LNCAP (cell line): ENCODE measurements at regions not wholly inside any gene's neighbourhood (a gene's known extent, or its start where the extent isn't known, plus 50 kb on each side); places are given as distances from the start of the nearest gene placed in this dataset.

ENCODE experiments used
- CTCF ChIP-seq: fragments of 450-650 bp; IDR thresholded peaks from 2 replicates; pipeline ENCODE4 v1.5.1; 2017; ENCODE audit warnings: mild to moderate bottlenecking

GRCh38 chr2:8430628-8431027 lies 251.2 kb upstream of the ID2 start:
- no peak for TF ChIP-seq CTCF

- no peak for TF ChIP-seq CTCF
Measured at GRCh38 chr2:8431446-8432125, 250.3 kb upstream of the ID2 start.

GRCh38 chr2:8432706-8433336 lies 249.0 kb upstream of the ID2 start:
- TF ChIP-seq CTCF, result no peak

GRCh38 chr2:8433390-8433789 lies 248.5 kb upstream of the ID2 start:
- no peak for TF ChIP-seq CTCF

- no peak for TF ChIP-seq CTCF
Measured at GRCh38 chr2:8435608-8436007, 246.2 kb upstream of the ID2 start.

- TF ChIP-seq CTCF, result no peak
Measured at GRCh38 chr2:8436585-8436984, 245.3 kb upstream of the ID2 start.

GRCh38 chr2:8437228-8437948 lies 244.5 kb upstream of the ID2 start:
- TF ChIP-seq CTCF, result no peak
